Uterus (tissue), 2 donors: ENCODE measurements at regions not wholly inside any gene's neighbourhood (a gene's known extent, or its start where the extent isn't known, plus 50 kb on each side); places are given as distances from the start of the nearest gene placed in this dataset.

Experiments used
- CTCF ChIP-seq, 4 experiments: fragments of 200-600 bp in 2 of 4; fragments of 450-650 bp in 2 of 4; sonication (generic) in 2 of 4; IDR thresholded peaks; one replicate each; pipeline ENCODE4 v1.5.1; 2016 to 2019; ENCODE audit warnings: antibody characterized with exemption in 4 of 4, mild to moderate bottlenecking in 2 of 4, moderate library complexity in 1 of 4
- POLR2A ChIP-seq, 2 donors: fragments of 450-650 bp; IDR thresholded peaks; one replicate each; pipeline ENCODE4 v1.6.1; 2016; ENCODE audit warnings: antibody characterized with exemption in 2 of 2, mild to moderate bottlenecking in 1 of 2, moderate library complexity in 1 of 2

- no peak for TF ChIP-seq CTCF (IDR thresholded peaks at IDR 0.05)
- TF ChIP-seq POLR2A (IDR thresholded peaks at IDR 0.05), result no peak
Measured at GRCh38 chr4:163776957-163777356, 282.5 kb downstream of the TMA16 start.
